Kidney (tissue), 13 donors: ENCODE measurements at regions not wholly inside any gene's neighbourhood (a gene's known extent, or its start where the extent isn't known, plus 50 kb on each side); places are given as distances from the start of the nearest gene placed in this dataset.

Experiments used
- DNase-seq, 5 donors: peaks; one replicate each; pipeline ENCODE4 v3.0.0-alpha.2; 2013 to 2020
- FAIRE-seq: peaks from 2 replicates; lab custom pipeline; 2012; peaks lifted over from hg19 to GRCh38; lab: Jason Lieb, UNC
- H3K27ac ChIP-seq, 2 donors: one replicate each; pipeline ENCODE4 v1.7.0; 2013; ENCODE audit warnings: low read depth in 2 of 2, low read length in 2 of 2, inconsistent platforms in 1 of 2
- H3K27me3 ChIP-seq: one replicate; pipeline ENCODE4 v1.7.1; 2013; ENCODE audit warnings: low read length, inconsistent platforms; ENCODE audit not compliant: control insufficient read depth, insufficient read depth
- H3K36me3 ChIP-seq, 3 donors: one replicate each; pipeline versions ENCODE4 v1.7.0 to v1.7.1; 2013; ENCODE audit warnings: low read length in 3 of 3, control low read depth in 1 of 3, inconsistent platforms in 1 of 3; ENCODE audit not compliant: insufficient read depth in 3 of 3, control insufficient read depth in 2 of 3
- H3K4me1 ChIP-seq, 3 donors: one replicate each; pipeline versions ENCODE4 v1.7.0 to v1.7.1; 2013; ENCODE audit warnings: low read length in 3 of 3, inconsistent platforms in 1 of 3, low read depth in 1 of 3; ENCODE audit not compliant: control insufficient read depth in 2 of 3, insufficient read depth in 2 of 3
- H3K4me3 ChIP-seq, 3 donors: one replicate each; pipeline versions ENCODE4 v1.7.0 to v1.8.1; 2013; ENCODE audit warnings: low read length in 3 of 3, control low read depth in 1 of 3, inconsistent platforms in 1 of 3
- H3K9ac ChIP-seq, 3 donors: one replicate each; pipeline versions ENCODE4 v1.7.0 to v1.7.1; 2013; ENCODE audit warnings: low read length in 3 of 3, control low read depth in 1 of 3, inconsistent platforms in 1 of 3
- H3K9me3 ChIP-seq, 3 donors: one replicate each; pipeline versions ENCODE4 v1.7.0 to v1.7.1; 2013; ENCODE audit warnings: low read length in 3 of 3, control low read depth in 1 of 3, inconsistent platforms in 1 of 3; ENCODE audit not compliant: control insufficient read depth in 2 of 3, insufficient read depth in 1 of 3
- intact Hi-C: fragments of 100-400 bp; cut with DNase I; formaldehyde crosslinking; loops from one replicate; pipeline ENCODE4 v1.11.1; 2022
- TF ChIP-seq, protein P1 (sequence below): IDR thresholded peaks from 3 replicates; pipeline ENCODE4 v1.5.1; 2012; ENCODE audit warnings: mild to moderate bottlenecking, moderate library complexity, borderline replicate concordance; ENCODE audit not compliant: insufficient read depth; ENCODE audit errors: extremely low read depth
- donor health status: control.
- donor health status: control.
- donor health status: control.
- donor health status: control.
- donor health status: control.
- donor health status: DM: yes; HTN: yes; CAD: no.
- donor health status: Normal renal cell carcinoma (clear cell type).

- intact Hi-C loops: no loop called here
Measured at GRCh38 chr11:112543390-112543789, 282.7 kb upstream of the PLET1 start.

GRCh38 chr11:112548641-112549040 is 288.0 kb upstream of the PLET1 start:
- Histone ChIP-seq H3K9ac (no peak overlapping the region), H3K27me3 (no peaks in the 10 kb centered on the region), H3K4me3 (no peak overlapping the region), H3K36me3 (no peaks in the 10 kb centered on the region), H3K4me1 (no peaks in the 10 kb centered on the region), H3K9me3 (no peaks in the 10 kb centered on the region), H3K27ac (no peak overlapping the region)
- DNase-seq (no peak), FAIRE-seq (no peak)
- intact Hi-C loops: no loop called here
- TF ChIP-seq, protein P1, sequence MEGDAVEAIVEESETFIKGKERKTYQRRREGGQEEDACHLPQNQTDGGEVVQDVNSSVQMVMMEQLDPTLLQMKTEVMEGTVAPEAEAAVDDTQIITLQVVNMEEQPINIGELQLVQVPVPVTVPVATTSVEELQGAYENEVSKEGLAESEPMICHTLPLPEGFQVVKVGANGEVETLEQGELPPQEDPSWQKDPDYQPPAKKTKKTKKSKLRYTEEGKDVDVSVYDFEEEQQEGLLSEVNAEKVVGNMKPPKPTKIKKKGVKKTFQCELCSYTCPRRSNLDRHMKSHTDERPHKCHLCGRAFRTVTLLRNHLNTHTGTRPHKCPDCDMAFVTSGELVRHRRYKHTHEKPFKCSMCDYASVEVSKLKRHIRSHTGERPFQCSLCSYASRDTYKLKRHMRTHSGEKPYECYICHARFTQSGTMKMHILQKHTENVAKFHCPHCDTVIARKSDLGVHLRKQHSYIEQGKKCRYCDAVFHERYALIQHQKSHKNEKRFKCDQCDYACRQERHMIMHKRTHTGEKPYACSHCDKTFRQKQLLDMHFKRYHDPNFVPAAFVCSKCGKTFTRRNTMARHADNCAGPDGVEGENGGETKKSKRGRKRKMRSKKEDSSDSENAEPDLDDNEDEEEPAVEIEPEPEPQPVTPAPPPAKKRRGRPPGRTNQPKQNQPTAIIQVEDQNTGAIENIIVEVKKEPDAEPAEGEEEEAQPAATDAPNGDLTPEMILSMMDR: no peak

More at GRCh38 chr11:112543390-112543789, 282.7 kb upstream of the PLET1 start:
- Histone ChIP-seq H3K27me3 (no peaks in the 10 kb centered on the region), H3K9ac (no peak overlapping the region), H3K4me1 (no peaks in the 10 kb centered on the region), H3K27ac (no peak overlapping the region), H3K4me3 (no peak overlapping the region), H3K9me3 (no peaks in the 10 kb centered on the region), H3K36me3 (no peaks in the 10 kb centered on the region)
- DNase-seq (no peak), FAIRE-seq (no peak)
- TF ChIP-seq, protein P1: no peak

DNA sequence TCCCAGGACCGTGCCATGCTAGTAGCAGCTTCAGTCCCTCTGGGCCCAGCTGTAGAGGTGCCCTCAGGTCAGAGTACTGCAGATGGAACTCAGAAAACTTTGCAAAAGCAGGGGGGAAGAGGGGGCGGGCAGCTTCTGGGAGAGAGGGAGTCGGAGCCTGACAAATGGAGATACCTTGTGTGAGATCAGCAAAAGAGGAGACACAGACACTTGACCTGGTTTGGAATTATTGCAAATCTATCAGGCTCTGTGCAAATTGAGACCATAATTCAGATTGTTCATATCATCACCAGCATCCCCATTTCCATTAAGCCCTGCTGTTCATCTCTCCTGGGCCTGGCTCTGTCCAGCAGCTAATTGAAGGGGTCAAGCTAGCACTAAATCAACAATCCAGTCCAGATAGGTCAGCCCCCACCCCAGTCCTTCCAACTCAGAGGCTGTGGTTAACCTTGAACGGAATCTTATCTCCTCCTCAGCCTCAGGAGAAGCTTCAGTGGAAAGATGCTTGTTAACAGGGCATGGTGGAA is 292.6 kb upstream of the PLET1 start:
- H3K27ac ChIP-seq: no peak overlapping the region
- no peaks in the 10 kb centered on the region for H3K4me1 ChIP-seq
- no peaks in the 10 kb centered on the region for H3K27me3 ChIP-seq
- no peaks in the 10 kb centered on the region for H3K9me3 ChIP-seq
- intact Hi-C loops: no loop called here
- FAIRE-seq (no peak), DNase-seq (no peak)
- H3K36me3 ChIP-seq: no peaks in the 10 kb centered on the region
- H3K9ac ChIP-seq: no peak overlapping the region
- TF ChIP-seq, protein P1: no peak
- no peak overlapping the region for H3K4me3 ChIP-seq

DNA sequence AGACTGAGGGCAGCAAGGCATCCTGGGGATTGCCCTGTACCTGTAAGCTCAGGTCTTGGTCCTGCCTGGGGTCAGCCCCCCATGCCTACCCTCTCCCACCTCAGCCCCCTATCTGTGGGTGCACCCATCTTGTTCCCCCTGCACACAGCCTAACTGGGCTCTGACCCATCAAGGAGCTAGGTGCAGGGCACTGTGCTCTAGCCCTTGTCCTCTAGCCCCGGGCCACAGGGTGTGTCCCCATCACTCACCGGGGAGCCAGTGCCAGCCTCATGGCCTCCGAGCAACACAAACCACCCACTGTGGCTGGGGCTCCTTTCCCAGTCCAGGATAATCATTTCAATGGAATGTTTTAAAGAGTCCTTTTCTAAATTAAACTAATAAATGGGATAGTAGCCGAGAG is 293.9 kb upstream of the PLET1 start:
- no peaks in the 10 kb centered on the region for H3K9me3 ChIP-seq
- FAIRE-seq (no peak), DNase-seq (no peak)
- intact Hi-C loops: no loop called here
- no peak overlapping the region for H3K27ac ChIP-seq
- no peaks in the 10 kb centered on the region for H3K36me3 ChIP-seq
- no peak overlapping the region for H3K9ac ChIP-seq
- no peaks in the 10 kb centered on the region for H3K4me1 ChIP-seq
- no peaks in the 10 kb centered on the region for H3K27me3 ChIP-seq
- H3K4me3 ChIP-seq: no peak overlapping the region
- TF ChIP-seq, protein P1: no peak
